GM20000 (cell line): ENCODE measurements at regions not wholly inside any gene's neighbourhood (a gene's known extent, or its start where the extent isn't known, plus 50 kb on each side); places are given as distances from the start of the nearest gene placed in this dataset.

Source experiments
- DNase-seq: peaks from one replicate; pipeline ENCODE4 v3.0.0; 2012; ENCODE audit warnings: low spot score
- TF ChIP-seq, protein P1 (sequence below): IDR thresholded peaks from 2 replicates; pipeline ENCODE4 v1.5.1; 2012; ENCODE audit warnings: mild to moderate bottlenecking, control low read depth; ENCODE audit errors: extremely low read depth, missing control alignments

DNA sequence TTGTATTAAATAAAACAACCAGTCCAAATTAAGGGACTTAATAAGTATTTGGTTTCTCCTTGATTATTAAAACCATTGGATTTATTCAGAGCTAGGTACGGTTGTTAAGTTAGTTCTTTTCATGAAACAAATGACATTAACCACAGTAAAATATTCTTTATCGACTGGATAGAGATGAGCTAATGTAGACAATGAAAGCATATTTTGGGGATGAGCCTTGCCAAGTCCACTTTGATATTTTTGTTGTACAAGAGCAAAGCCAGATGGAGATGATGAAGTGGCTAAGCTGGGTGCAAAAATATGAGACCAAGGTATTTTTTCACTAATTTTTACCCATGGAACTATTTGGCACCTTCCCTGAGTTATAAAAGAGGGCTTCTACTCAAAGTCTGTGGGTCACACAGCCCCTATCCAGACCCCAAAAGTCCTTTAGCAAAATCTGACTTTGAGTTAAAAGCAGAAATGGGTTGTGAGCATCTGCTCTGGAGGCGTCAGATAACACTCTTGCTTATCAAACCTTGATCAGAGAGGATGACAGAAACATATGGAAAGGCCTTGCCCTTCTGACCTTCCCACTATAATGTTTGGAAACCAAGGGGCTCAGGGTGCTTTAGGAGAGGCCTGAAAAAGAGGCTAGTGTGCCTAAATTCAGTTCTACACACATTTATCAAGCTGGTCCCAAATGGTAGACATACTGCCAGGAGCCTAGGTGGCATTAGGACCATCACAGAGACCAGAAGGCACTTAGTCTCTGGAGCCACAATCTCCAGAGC lies 456.8 kb downstream of the MTX2 start:
- DNase-seq, result no peak
- TF ChIP-seq, protein P1, sequence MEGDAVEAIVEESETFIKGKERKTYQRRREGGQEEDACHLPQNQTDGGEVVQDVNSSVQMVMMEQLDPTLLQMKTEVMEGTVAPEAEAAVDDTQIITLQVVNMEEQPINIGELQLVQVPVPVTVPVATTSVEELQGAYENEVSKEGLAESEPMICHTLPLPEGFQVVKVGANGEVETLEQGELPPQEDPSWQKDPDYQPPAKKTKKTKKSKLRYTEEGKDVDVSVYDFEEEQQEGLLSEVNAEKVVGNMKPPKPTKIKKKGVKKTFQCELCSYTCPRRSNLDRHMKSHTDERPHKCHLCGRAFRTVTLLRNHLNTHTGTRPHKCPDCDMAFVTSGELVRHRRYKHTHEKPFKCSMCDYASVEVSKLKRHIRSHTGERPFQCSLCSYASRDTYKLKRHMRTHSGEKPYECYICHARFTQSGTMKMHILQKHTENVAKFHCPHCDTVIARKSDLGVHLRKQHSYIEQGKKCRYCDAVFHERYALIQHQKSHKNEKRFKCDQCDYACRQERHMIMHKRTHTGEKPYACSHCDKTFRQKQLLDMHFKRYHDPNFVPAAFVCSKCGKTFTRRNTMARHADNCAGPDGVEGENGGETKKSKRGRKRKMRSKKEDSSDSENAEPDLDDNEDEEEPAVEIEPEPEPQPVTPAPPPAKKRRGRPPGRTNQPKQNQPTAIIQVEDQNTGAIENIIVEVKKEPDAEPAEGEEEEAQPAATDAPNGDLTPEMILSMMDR, result no peak

DNA sequence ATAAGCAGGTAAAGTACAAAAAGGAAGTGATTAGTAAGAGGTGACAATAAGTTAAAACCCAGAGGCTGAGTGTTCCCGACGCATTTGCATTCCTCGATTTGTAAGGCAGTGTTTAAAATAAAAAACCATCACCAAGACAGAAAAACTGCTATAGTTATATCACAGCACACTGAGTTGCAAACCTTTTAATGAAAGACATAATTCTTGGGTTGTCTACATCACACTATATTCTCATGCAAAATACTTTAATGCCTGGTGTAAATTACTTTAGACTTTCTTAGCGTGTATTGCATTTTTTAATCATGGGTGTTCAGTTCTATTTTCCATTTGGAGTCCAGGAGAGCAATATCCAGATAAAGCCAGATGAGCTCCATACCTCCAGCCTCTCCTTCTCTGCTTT lies 458.5 kb downstream of the MTX2 start:
- TF ChIP-seq, protein P1, result no peak
- no peak for DNase-seq

GRCh38 chr2:176729706-176730569 lies 460.7 kb downstream of the MTX2 start:
- TF ChIP-seq, protein P1, result no peak

GRCh38 chr2:176732780-176733179 lies 463.5 kb downstream of the MTX2 start:
- TF ChIP-seq, protein P1, result no peak
- no peak for DNase-seq

More at GRCh38 chr2:176729706-176730569, 460.7 kb downstream of the MTX2 start:
- no peak for DNase-seq

GRCh38 chr2:176733698-176734430 lies 464.6 kb downstream of the MTX2 start:
- no peak for DNase-seq
- TF ChIP-seq, protein P1, result no peak

- no peak for DNase-seq
- TF ChIP-seq, protein P1, result no peak
Observed at GRCh38 chr2:176734868-176735267, 465.6 kb downstream of the MTX2 start.
